ENCODE measurements at regions not wholly inside any gene's neighbourhood (a gene's known extent, or its start where the extent isn't known, plus 50 kb on each side); places are given as distances from the start of the nearest gene placed in this dataset.

DNA sequence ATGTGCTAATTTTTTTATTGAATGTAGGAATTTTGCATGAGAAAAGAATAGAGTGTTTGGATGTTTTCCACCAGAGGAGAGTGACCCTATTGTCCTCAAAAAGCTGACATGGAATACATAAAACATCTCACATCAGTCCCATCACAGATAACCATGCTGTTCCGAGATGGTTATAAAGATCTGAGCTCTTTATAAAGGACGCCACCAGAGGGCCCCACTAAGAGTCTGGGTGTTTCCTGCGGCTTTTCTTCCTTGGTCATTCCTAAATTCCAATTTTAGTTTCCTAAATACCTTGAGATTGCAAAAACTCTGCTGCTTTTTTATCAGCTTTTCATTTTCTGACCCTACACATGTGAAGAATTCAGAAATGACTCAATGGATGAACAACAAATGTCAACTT is 504.5 kb upstream of the FRG1 start:
- TF ChIP-seq POLR2AphosphoS5 (IDR thresholded peaks at IDR 0.05; ENCODE audit: low read depth, low read length) (no peak), POLR2A (IDR thresholded peaks at IDR 0.05; ENCODE audit: low read depth, low read length) (no peak)

Measured in GM12892 (cell line).